HG03354 (cell line): ENCODE measurements at regions not wholly inside any gene's neighbourhood (a gene's known extent, or its start where the extent isn't known, plus 50 kb on each side); places are given as distances from the start of the nearest gene placed in this dataset.

Experiments used
- ATAC-seq: cut with Tn5 transposase; IDR thresholded peaks from one replicate; pipeline ENCODE4 v1.9.1; 2021; ENCODE audit warnings: mild to moderate bottlenecking; ENCODE audit not compliant: unreplicated experiment, poor library complexity, severe bottlenecking

- no peak for ATAC-seq
These were observed 165.4 kb downstream of the RBM43 start for GRCh38 chr2:151096235-151096634.

- ATAC-seq: no peak
These were observed 166.2 kb downstream of the RBM43 start for GRCh38 chr2:151095463-151095862.

- no peak for ATAC-seq
These were observed 170.1 kb downstream of the RBM43 start for GRCh38 chr2:151091583-151091982.

- ATAC-seq: no peak
These were observed 174.3 kb downstream of the RBM43 start for GRCh38 chr2:151087377-151087776.

GRCh38 chr2:151085181-151085611 is 176.5 kb downstream of the RBM43 start:
- ATAC-seq: no peak

GRCh38 chr2:151083856-151084795 is 177.5 kb downstream of the RBM43 start:
- no peak for ATAC-seq

- ATAC-seq: no peak
These were observed 182.8 kb downstream of the RBM43 start for GRCh38 chr2:151078889-151079288.

- ATAC-seq: no peak
These were observed 189.8 kb downstream of the RBM43 start for GRCh38 chr2:151071906-151072305.

GRCh38 chr2:151071382-151071781 is 190.3 kb downstream of the RBM43 start:
- ATAC-seq: no peak

GRCh38 chr2:151070253-151070652 is 191.4 kb downstream of the RBM43 start:
- ATAC-seq: no peak

GRCh38 chr2:151067658-151068369 is 193.8 kb downstream of the RBM43 start:
- no peak for ATAC-seq

- no peak for ATAC-seq
These were observed 198.4 kb downstream of the RBM43 start for GRCh38 chr2:151063271-151063670.

GRCh38 chr2:151060287-151060686 is 201.4 kb downstream of the RBM43 start:
- no peak for ATAC-seq

- ATAC-seq: no peak
These were observed 204.8 kb downstream of the RBM43 start for GRCh38 chr2:151056870-151057269.

GRCh38 chr2:151053661-151053990 is 208.0 kb downstream of the RBM43 start:
- no peak for ATAC-seq

- no peak for ATAC-seq
These were observed 208.6 kb downstream of the RBM43 start for GRCh38 chr2:151052850-151053660.

- peak; percentile 96 for ATAC-seq
These were observed 210.0 kb downstream of the RBM43 start for GRCh38 chr2:151051574-151052220.

- no peak for ATAC-seq
These were observed 211.9 kb downstream of the RBM43 start for GRCh38 chr2:151049746-151050145.

GRCh38 chr2:151048331-151049054 is 213.2 kb downstream of the RBM43 start:
- ATAC-seq: no peak
